Hepatocyte (in vitro differentiated cells): ENCODE measurements at regions not wholly inside any gene's neighbourhood (a gene's known extent, or its start where the extent isn't known, plus 50 kb on each side); places are given as distances from the start of the nearest gene placed in this dataset.

Experiments used
- DNase-seq: peaks from one replicate; pipeline ENCODE4 v3.0.0-alpha.2; 2016; ENCODE audit warnings: low spot score
- H2AFZ ChIP-seq: fragments of 200-600 bp; sonication (generic); 2 replicates; pipeline ENCODE4 v1.6.0; 2016; ENCODE audit warnings: antibody characterized with exemption, mild to moderate bottlenecking
- H3K27ac ChIP-seq: fragments of 200-600 bp; sonication (generic); 2 replicates; pipeline ENCODE4 v1.5.1; 2016; ENCODE audit warnings: mild to moderate bottlenecking
- H3K27me3 ChIP-seq: fragments of 200-600 bp; sonication (generic); 2 replicates; pipeline ENCODE4 v1.6.1; 2016
- H3K36me3 ChIP-seq: fragments of 200-600 bp; sonication (generic); replicated peaks from 2 replicates; pipeline ENCODE4 v1.5.1; 2016; ENCODE audit warnings: low read depth; ENCODE audit not compliant: insufficient read depth
- H3K4me1 ChIP-seq: fragments of 200-600 bp; sonication (generic); 2 replicates; pipeline ENCODE4 v1.5.1; 2016; ENCODE audit warnings: mild to moderate bottlenecking, moderate library complexity; ENCODE audit not compliant: insufficient read depth
- H3K4me2 ChIP-seq: fragments of 200-600 bp; sonication (generic); 2 replicates; pipeline ENCODE4 v1.6.0; 2016
- H3K4me3 ChIP-seq: fragments of 200-600 bp; sonication (generic); 2 replicates; pipeline ENCODE4 v1.5.1; 2016; ENCODE audit warnings: mild to moderate bottlenecking
- H3K79me2 ChIP-seq: fragments of 200-600 bp; sonication (generic); 2 replicates; pipeline ENCODE4 v1.6.0; 2017; ENCODE audit warnings: mild to moderate bottlenecking
- H3K9me2 ChIP-seq: fragments of 200-600 bp; sonication (generic); replicated peaks from 2 replicates; pipeline ENCODE4 v1.6.0; 2017; ENCODE audit warnings: mild to moderate bottlenecking; ENCODE audit not compliant: insufficient read depth
- H3K9me3 ChIP-seq: fragments of 200-600 bp; sonication (generic); 2 replicates; pipeline ENCODE4 v1.5.1; 2016; ENCODE audit warnings: low read depth, mild to moderate bottlenecking
- H4K20me1 ChIP-seq: fragments of 200-600 bp; sonication (generic); 2 replicates; pipeline ENCODE4 v1.6.0; 2016; ENCODE audit warnings: mild to moderate bottlenecking; ENCODE audit not compliant: insufficient read depth, poor library complexity, severe bottlenecking
- EZH2 ChIP-seq: fragments of 200-600 bp; sonication (generic); IDR thresholded peaks from 2 replicates; pipeline ENCODE4 v1.6.1; 2016; ENCODE audit warnings: antibody characterized with exemption, mild to moderate bottlenecking, borderline replicate concordance
- EZH2phosphoT487 ChIP-seq: fragments of 200-600 bp; sonication (generic); IDR thresholded peaks from one replicate; pipeline ENCODE4 v1.6.1; 2018; ENCODE audit warnings: antibody characterized with exemption, mild to moderate bottlenecking, low read depth, moderate library complexity; ENCODE audit not compliant: unreplicated experiment, severe bottlenecking
- WGBS: methylation state at CpG from one replicate; pipeline ENCODE4 v1.1.6; 2016; ENCODE audit warnings: low lambda C conversion rate; ENCODE audit errors: missing lambda C conversion rate; 5-methylcytosine and 5-hydroxymethylcytosine counted together
- TF ChIP-seq, protein P1 (sequence below): fragments of 200-600 bp; sonication (generic); IDR thresholded peaks from 2 replicates; pipeline ENCODE4 v1.5.1; 2016; ENCODE audit warnings: antibody characterized with exemption, mild to moderate bottlenecking; ENCODE audit not compliant: poor library complexity

- Histone ChIP-seq H2AFZ (peak overlapping the region; percentile 12), H3K4me2 (peak overlapping the region; percentile 19), H3K79me2 (no peaks in the 10 kb centered on the region), H3K9me3 (no peaks in the 10 kb centered on the region), H4K20me1 (no peaks in the 10 kb centered on the region), H3K27me3 (no peaks in the 10 kb centered on the region), H3K4me1 (peaks cover 6% of the 10 kb centered on the region), H3K4me3 (no peak overlapping the region), H3K9me2 (no peaks in the 10 kb centered on the region), H3K27ac (no peak overlapping the region), H3K36me3 (no peaks in the 10 kb centered on the region)
- TF ChIP-seq EZH2phosphoT487, result no peak
- no peak for TF ChIP-seq EZH2
- DNase-seq, result no peak
- WGBS, result 22% methylated on average over 2 of the region's 2 CpGs
Measured at GRCh38 chr6:113776998-113777397, 80.1 kb upstream of the MARCKS start.

GRCh38 chr6:113777601-113778000 lies 79.5 kb upstream of the MARCKS start:
- H3K4me1 ChIP-seq, result peaks cover 6% of the 10 kb centered on the region
- no peaks in the 10 kb centered on the region for H3K79me2 ChIP-seq
- no peak overlapping the region for H3K27ac ChIP-seq
- no peak for DNase-seq
- no peaks in the 10 kb centered on the region for H3K9me2 ChIP-seq
- WGBS, result 49% methylated on average over 4 of the region's 4 CpGs
- no peak overlapping the region for H3K4me3 ChIP-seq
- no peaks in the 10 kb centered on the region for H3K27me3 ChIP-seq
- H2AFZ ChIP-seq, result peak overlapping the region; percentile 12
- H3K36me3 ChIP-seq, result no peaks in the 10 kb centered on the region
- H3K9me3 ChIP-seq, result no peaks in the 10 kb centered on the region
- H4K20me1 ChIP-seq, result no peaks in the 10 kb centered on the region
- TF ChIP-seq, protein P1, sequence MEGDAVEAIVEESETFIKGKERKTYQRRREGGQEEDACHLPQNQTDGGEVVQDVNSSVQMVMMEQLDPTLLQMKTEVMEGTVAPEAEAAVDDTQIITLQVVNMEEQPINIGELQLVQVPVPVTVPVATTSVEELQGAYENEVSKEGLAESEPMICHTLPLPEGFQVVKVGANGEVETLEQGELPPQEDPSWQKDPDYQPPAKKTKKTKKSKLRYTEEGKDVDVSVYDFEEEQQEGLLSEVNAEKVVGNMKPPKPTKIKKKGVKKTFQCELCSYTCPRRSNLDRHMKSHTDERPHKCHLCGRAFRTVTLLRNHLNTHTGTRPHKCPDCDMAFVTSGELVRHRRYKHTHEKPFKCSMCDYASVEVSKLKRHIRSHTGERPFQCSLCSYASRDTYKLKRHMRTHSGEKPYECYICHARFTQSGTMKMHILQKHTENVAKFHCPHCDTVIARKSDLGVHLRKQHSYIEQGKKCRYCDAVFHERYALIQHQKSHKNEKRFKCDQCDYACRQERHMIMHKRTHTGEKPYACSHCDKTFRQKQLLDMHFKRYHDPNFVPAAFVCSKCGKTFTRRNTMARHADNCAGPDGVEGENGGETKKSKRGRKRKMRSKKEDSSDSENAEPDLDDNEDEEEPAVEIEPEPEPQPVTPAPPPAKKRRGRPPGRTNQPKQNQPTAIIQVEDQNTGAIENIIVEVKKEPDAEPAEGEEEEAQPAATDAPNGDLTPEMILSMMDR, result no peak
- no peak for TF ChIP-seq EZH2phosphoT487
- TF ChIP-seq EZH2, result no peak
- peak overlapping the region; percentile 19 for H3K4me2 ChIP-seq

DNA sequence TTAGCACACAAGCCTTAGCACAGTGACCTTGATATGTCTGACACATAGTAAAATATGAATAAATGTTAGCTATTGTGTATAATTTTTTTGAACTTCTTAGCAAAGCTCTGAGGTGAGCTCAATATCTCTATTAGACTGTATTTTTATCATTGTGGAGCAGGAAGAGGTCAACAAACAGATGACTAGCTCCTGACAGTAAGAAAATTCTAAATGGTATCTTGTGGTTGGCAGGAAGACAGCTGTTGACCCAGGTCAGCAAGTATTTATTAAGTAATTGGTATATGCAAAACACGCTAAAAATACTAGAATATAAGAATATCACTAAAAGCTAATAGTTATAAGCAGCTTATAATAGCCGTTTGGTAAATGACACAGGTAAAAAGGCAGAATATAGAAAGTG lies 77.5 kb upstream of the MARCKS start:
- no peak for DNase-seq
- TF ChIP-seq EZH2phosphoT487 (no peak), EZH2 (no peak)
- TF ChIP-seq, protein P1, result no peak
- Histone ChIP-seq H3K4me1 (peaks cover 6% of the 10 kb centered on the region), H3K36me3 (no peaks in the 10 kb centered on the region), H3K79me2 (no peaks in the 10 kb centered on the region), H3K4me2 (no peak overlapping the region), H3K9me3 (no peaks in the 10 kb centered on the region), H2AFZ (no peak overlapping the region), H3K27me3 (no peaks in the 10 kb centered on the region), H3K4me3 (no peak overlapping the region), H4K20me1 (no peaks in the 10 kb centered on the region), H3K27ac (no peak overlapping the region), H3K9me2 (no peaks in the 10 kb centered on the region)
- 87% methylated on average over 2 of the region's 2 CpGs for WGBS

DNA sequence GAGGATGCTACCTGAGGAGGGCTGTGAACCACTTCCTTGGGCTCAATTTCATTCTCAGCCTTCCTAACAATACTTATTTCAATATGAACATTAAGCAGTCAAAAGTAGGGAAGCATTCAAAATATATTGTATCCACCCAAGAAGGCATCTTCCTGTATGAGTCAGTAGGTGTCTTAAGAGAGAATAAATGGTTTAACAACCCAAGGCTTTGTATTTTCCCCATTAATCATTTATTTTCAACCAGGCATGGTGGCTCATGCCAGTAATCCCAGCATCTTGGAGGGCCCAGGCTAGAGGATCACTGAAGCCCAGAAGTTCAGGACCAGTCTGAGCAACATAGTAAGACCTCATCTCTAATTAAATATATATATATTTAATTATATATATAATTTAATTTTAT lies 74.5 kb upstream of the MARCKS start:
- H2AFZ ChIP-seq, result no peak overlapping the region
- H3K27ac ChIP-seq, result no peak overlapping the region
- H3K4me3 ChIP-seq, result no peak overlapping the region
- H3K4me2 ChIP-seq, result no peak overlapping the region
- H3K79me2 ChIP-seq, result no peaks in the 10 kb centered on the region
- no peaks in the 10 kb centered on the region for H3K9me2 ChIP-seq
- H4K20me1 ChIP-seq, result no peaks in the 10 kb centered on the region
- no peaks in the 10 kb centered on the region for H3K9me3 ChIP-seq
- no peaks in the 10 kb centered on the region for H3K27me3 ChIP-seq
- DNase-seq, result no peak
- no peaks in the 10 kb centered on the region for H3K36me3 ChIP-seq
- H3K4me1 ChIP-seq, result peaks cover under 1% of the 10 kb centered on the region
- TF ChIP-seq EZH2 (no peak), EZH2phosphoT487 (no peak)
- TF ChIP-seq, protein P1, result no peak
